Bronchial epithelial cell (primary cell): ENCODE measurements at regions not wholly inside any gene's neighbourhood (a gene's known extent, or its start where the extent isn't known, plus 50 kb on each side); places are given as distances from the start of the nearest gene placed in this dataset.
A peak's percentile ranks its signal among the peaks of the same experiment; 100 is the strongest.
"Not testable (repeated sequence)": the region's sequence is repeated elsewhere in the genome, so short reads cannot be mapped to it uniquely, and the experiment has no call there.

Source experiments
- DNase-seq: peaks from one replicate; pipeline ENCODE4 v3.0.0-alpha.2; 2010; ENCODE audit warnings: low read depth
- FAIRE-seq: peaks from 2 replicates; lab custom pipeline; 2011; peaks lifted over from hg19 to GRCh38; lab: Jason Lieb, UNC
- H3K27me3 ChIP-seq: 2 replicates; pipeline ENCODE4 v1.5.1; 2011; ENCODE audit warnings: low read length; ENCODE audit not compliant: control insufficient read depth, insufficient read depth
- H3K36me3 ChIP-seq: 2 replicates; pipeline ENCODE4 v1.5.1; 2011; ENCODE audit warnings: low read length; ENCODE audit not compliant: control insufficient read depth, insufficient read depth
- H3K4me3 ChIP-seq: 2 replicates; pipeline ENCODE4 v1.5.1; 2011; ENCODE audit warnings: mild to moderate bottlenecking, low read depth, low read length, control low read depth
- CTCF ChIP-seq: IDR thresholded peaks from 2 replicates; pipeline ENCODE4 v1.5.1; 2011; ENCODE audit warnings: mild to moderate bottlenecking, moderate library complexity, low read length, control low read depth, inconsistent platforms; ENCODE audit not compliant: insufficient read depth, severe bottlenecking

GRCh38 chr10:86579883-86580520, 58.4 kb upstream of the WAPL start:
- no peak for FAIRE-seq

GRCh38 chr10:86580521-86580891, 58.9 kb upstream of the WAPL start:
- FAIRE-seq (no peak), DNase-seq (no peak)
- Histone ChIP-seq H3K27me3 (no peaks in the 10 kb centered on the region), H3K36me3 (no peaks in the 10 kb centered on the region), H3K4me3 (no peak overlapping the region)
- no peak for TF ChIP-seq CTCF

More at GRCh38 chr10:86579883-86580520, 58.4 kb upstream of the WAPL start:
- H3K4me3 ChIP-seq: no peak overlapping the region
- DNase-seq: no peak
- no peak for TF ChIP-seq CTCF
- H3K36me3 ChIP-seq: no peaks in the 10 kb centered on the region
- no peaks in the 10 kb centered on the region for H3K27me3 ChIP-seq

- H3K4me3 ChIP-seq: no peak overlapping the region
- DNase-seq: no peak
- no peaks in the 10 kb centered on the region for H3K36me3 ChIP-seq
- FAIRE-seq: peak; percentile 81
- no peaks in the 10 kb centered on the region for H3K27me3 ChIP-seq
- no peak for TF ChIP-seq CTCF
Measured at GRCh38 chr10:86583983-86584382, 62.4 kb upstream of the WAPL start.

GRCh38 chr10:86585037-86585929, 63.7 kb upstream of the WAPL start:
- TF ChIP-seq CTCF: peak; percentile 92
- Histone ChIP-seq H3K4me3 (no peak overlapping the region), H3K27me3 (no peaks in the 10 kb centered on the region), H3K36me3 (no peaks in the 10 kb centered on the region)
- peak; percentile 61 for DNase-seq
- FAIRE-seq: no peak

- no peaks in the 10 kb centered on the region for H3K27me3 ChIP-seq
- FAIRE-seq: no peak
- DNase-seq: no peak
- no peaks in the 10 kb centered on the region for H3K36me3 ChIP-seq
- no peak for TF ChIP-seq CTCF
- H3K4me3 ChIP-seq: no peak overlapping the region
Measured at GRCh38 chr10:86586516-86586915, 64.9 kb upstream of the WAPL start.

GRCh38 chr10:86588781-86589180, 65.6 kb upstream of the OPN4 start:
- H3K36me3 ChIP-seq, H3K27me3 ChIP-seq, DNase-seq, FAIRE-seq, H3K4me3 ChIP-seq: not testable (repeated sequence)
